Neural cell (in vitro differentiated cells): ENCODE measurements at regions not wholly inside any gene's neighbourhood (a gene's known extent, or its start where the extent isn't known, plus 50 kb on each side); places are given as distances from the start of the nearest gene placed in this dataset.
"Not testable (repeated sequence)": the region's sequence is repeated elsewhere in the genome, so short reads cannot be mapped to it uniquely, and the experiment has no call there.

Experiments used
- H2AFZ ChIP-seq: fragments of 200-600, 300-800 bp; sonication (generic), shearing (Covaris generic); 2 replicates; pipeline ENCODE4 v1.6.0; 2014; ENCODE audit warnings: low read depth, mild to moderate bottlenecking, antibody characterized with exemption, low read length, moderate library complexity
- H3F3A ChIP-seq: fragments of 200-600 bp; shearing (Covaris generic); 2 replicates; pipeline ENCODE4 v1.6.1; 2016; ENCODE audit warnings: mild to moderate bottlenecking, moderate library complexity, mixed read lengths, antibody characterized with exemption, low read length; ENCODE audit not compliant: insufficient read depth, poor library complexity, severe bottlenecking
- H3K27ac ChIP-seq: fragments of 200-600, 300-800 bp; sonication (generic), shearing (Covaris generic); 2 replicates; pipeline ENCODE4 v1.5.1; 2014; ENCODE audit warnings: mild to moderate bottlenecking, low read length, moderate library complexity
- H3K27me3 ChIP-seq: fragments of 300-800, 200-600 bp; sonication (generic), shearing (Covaris generic); 2 replicates; pipeline ENCODE4 v1.6.0; 2014; ENCODE audit warnings: mild to moderate bottlenecking, low read depth, low read length, moderate library complexity; ENCODE audit not compliant: insufficient read depth
- H3K36me3 ChIP-seq: fragments of 300-800, 200-600 bp; sonication (generic), shearing (Covaris generic); 2 replicates; pipeline ENCODE4 v1.5.1; 2014; ENCODE audit warnings: mild to moderate bottlenecking, antibody characterized with exemption, low read length, moderate library complexity; ENCODE audit not compliant: insufficient read depth
- H3K4me2 ChIP-seq: fragments of 300-800, 200-600 bp; sonication (generic), shearing (Covaris generic); 2 replicates; pipeline ENCODE4 v1.6.0; 2014; ENCODE audit warnings: mild to moderate bottlenecking, low read length
- H3K4me3 ChIP-seq: fragments of 300-800, 200-600 bp; sonication (generic), shearing (Covaris generic); 2 replicates; pipeline ENCODE4 v1.5.1; 2014; ENCODE audit warnings: mild to moderate bottlenecking, low read length, moderate library complexity
- H3K79me2 ChIP-seq: fragments of 200-600 bp; shearing (Covaris generic); replicated peaks from 2 replicates; pipeline ENCODE4 v1.6.0; 2014; ENCODE audit warnings: mild to moderate bottlenecking, low read length, moderate library complexity; ENCODE audit not compliant: insufficient read depth
- H3K9ac ChIP-seq: fragments of 300-800, 200-600 bp; sonication (generic), shearing (Covaris generic); 2 replicates; pipeline ENCODE4 v1.6.1; 2016; ENCODE audit warnings: mild to moderate bottlenecking, low read length, mixed read lengths
- H3K9me2 ChIP-seq: fragments of 200-600 bp; shearing (Covaris generic); 2 replicates; pipeline ENCODE4 v1.6.1; 2016; ENCODE audit warnings: mild to moderate bottlenecking, low read length, mixed read lengths; ENCODE audit not compliant: insufficient read depth
- H3K9me3 ChIP-seq: fragments of 200-600, 300-800 bp; sonication (generic), shearing (Covaris generic); 2 replicates; pipeline ENCODE4 v1.6.1; 2016; ENCODE audit warnings: mild to moderate bottlenecking, mixed run types, low read length, moderate library complexity, mixed read lengths
- H4K20me1 ChIP-seq: fragments of 200-600 bp; shearing (Covaris generic); 2 replicates; pipeline ENCODE4 v1.6.1; 2016; ENCODE audit warnings: mild to moderate bottlenecking, mixed run types; ENCODE audit not compliant: insufficient read depth
- CTCF ChIP-seq: fragments of 450-650 bp; IDR thresholded peaks from 2 replicates; pipeline ENCODE4 v1.5.1; 2014; ENCODE audit warnings: antibody characterized with exemption, mild to moderate bottlenecking, moderate library complexity; ENCODE audit not compliant: poor library complexity, severe bottlenecking
- EP300 ChIP-seq: fragments of 450-650 bp; conservative IDR thresholded peaks from 2 replicates; pipeline ENCODE4 v1.6.1; 2014; ENCODE audit warnings: antibody characterized with exemption, mild to moderate bottlenecking, moderate library complexity; ENCODE audit not compliant: poor library complexity, severe bottlenecking
- EZH2 ChIP-seq: fragments of 200-600, 300-800 bp; shearing (Covaris generic), sonication (generic); IDR thresholded peaks from 2 replicates; pipeline ENCODE4 v1.6.1; 2014; ENCODE audit warnings: antibody characterized with exemption, low read length, borderline replicate concordance, mild to moderate bottlenecking; ENCODE audit not compliant: insufficient read depth, poor library complexity, severe bottlenecking
- MXI1 ChIP-seq: fragments of 450-650 bp; conservative IDR thresholded peaks from 2 replicates; pipeline ENCODE4 v1.6.1; 2014; ENCODE audit warnings: antibody characterized with exemption, mild to moderate bottlenecking; ENCODE audit not compliant: poor library complexity, severe bottlenecking
- POLR2AphosphoS5 ChIP-seq: IDR thresholded peaks from 2 replicates; pipeline ENCODE4 v1.6.1; 2012
- RAD21 ChIP-seq: fragments of 450-650 bp; conservative IDR thresholded peaks from 2 replicates; pipeline ENCODE4 v1.6.1; 2014; ENCODE audit warnings: antibody characterized with exemption, mild to moderate bottlenecking, moderate library complexity
- REST ChIP-seq: IDR thresholded peaks from 2 replicates; pipeline ENCODE4 v1.6.1; 2012; ENCODE audit warnings: borderline replicate concordance
- SMC3 ChIP-seq: fragments of 450-650 bp; conservative IDR thresholded peaks from 2 replicates; pipeline ENCODE4 v1.6.1; 2014; ENCODE audit warnings: antibody characterized with exemption, mild to moderate bottlenecking, moderate library complexity; ENCODE audit not compliant: poor library complexity
- TAF1 ChIP-seq: IDR thresholded peaks from 2 replicates; pipeline ENCODE4 v1.6.1; 2012; ENCODE audit warnings: low read depth

- H3K27me3 ChIP-seq, result no peaks in the 10 kb centered on the region
- no peak overlapping the region for H3K27ac ChIP-seq
- TF ChIP-seq CTCF, result no peak
- TF ChIP-seq TAF1, result no peak
- no peak for TF ChIP-seq SMC3
- TF ChIP-seq RAD21, result no peak
- no peak for TF ChIP-seq REST
- TF ChIP-seq EP300, result no peak
- no peak for TF ChIP-seq POLR2AphosphoS5
- TF ChIP-seq EZH2, result no peak
- no peak for TF ChIP-seq MXI1
- H3K9ac ChIP-seq, result no peak overlapping the region
- H3F3A ChIP-seq, result no peaks in the 10 kb centered on the region
- no peak overlapping the region for H3K4me3 ChIP-seq
- H3K36me3 ChIP-seq, result no peaks in the 10 kb centered on the region
- H3K79me2 ChIP-seq, result no peaks in the 10 kb centered on the region
- H4K20me1 ChIP-seq, result no peaks in the 10 kb centered on the region
- H3K9me3 ChIP-seq, result no peaks in the 10 kb centered on the region
- no peak overlapping the region for H3K4me2 ChIP-seq
- no peak overlapping the region for H2AFZ ChIP-seq
- no peaks in the 10 kb centered on the region for H3K9me2 ChIP-seq
Measured at GRCh38 chr6:3921663-3922062, 72.5 kb downstream of the FAM50B start.

GRCh38 chr6:3922619-3923018 lies 73.4 kb downstream of the FAM50B start:
- H3K9me2 ChIP-seq, H3K4me2 ChIP-seq: not testable (repeated sequence)

GRCh38 chr6:3925223-3926149 lies 76.3 kb downstream of the FAM50B start:
- not testable (repeated sequence) for H3K9me3 ChIP-seq, H3K9me2 ChIP-seq, H3K27me3 ChIP-seq, H3K79me2 ChIP-seq, H3F3A ChIP-seq, H3K4me3 ChIP-seq, H3K4me2 ChIP-seq, H2AFZ ChIP-seq, H4K20me1 ChIP-seq, H3K36me3 ChIP-seq, H3K27ac ChIP-seq, H3K9ac ChIP-seq

More at GRCh38 chr6:3922619-3923018, 73.4 kb downstream of the FAM50B start:
- not testable (repeated sequence) for H4K20me1 ChIP-seq, H3K79me2 ChIP-seq, H3K27me3 ChIP-seq, H3K4me3 ChIP-seq, H3K36me3 ChIP-seq, H3K9me3 ChIP-seq, H2AFZ ChIP-seq, H3F3A ChIP-seq, H3K27ac ChIP-seq, H3K9ac ChIP-seq
